ENCODE measurements at regions not wholly inside any gene's neighbourhood (a gene's known extent, or its start where the extent isn't known, plus 50 kb on each side); places are given as distances from the start of the nearest gene placed in this dataset.
"Not testable (repeated sequence)": the region's sequence is repeated elsewhere in the genome, so short reads cannot be mapped to it uniquely, and the experiment has no call there.

DNA sequence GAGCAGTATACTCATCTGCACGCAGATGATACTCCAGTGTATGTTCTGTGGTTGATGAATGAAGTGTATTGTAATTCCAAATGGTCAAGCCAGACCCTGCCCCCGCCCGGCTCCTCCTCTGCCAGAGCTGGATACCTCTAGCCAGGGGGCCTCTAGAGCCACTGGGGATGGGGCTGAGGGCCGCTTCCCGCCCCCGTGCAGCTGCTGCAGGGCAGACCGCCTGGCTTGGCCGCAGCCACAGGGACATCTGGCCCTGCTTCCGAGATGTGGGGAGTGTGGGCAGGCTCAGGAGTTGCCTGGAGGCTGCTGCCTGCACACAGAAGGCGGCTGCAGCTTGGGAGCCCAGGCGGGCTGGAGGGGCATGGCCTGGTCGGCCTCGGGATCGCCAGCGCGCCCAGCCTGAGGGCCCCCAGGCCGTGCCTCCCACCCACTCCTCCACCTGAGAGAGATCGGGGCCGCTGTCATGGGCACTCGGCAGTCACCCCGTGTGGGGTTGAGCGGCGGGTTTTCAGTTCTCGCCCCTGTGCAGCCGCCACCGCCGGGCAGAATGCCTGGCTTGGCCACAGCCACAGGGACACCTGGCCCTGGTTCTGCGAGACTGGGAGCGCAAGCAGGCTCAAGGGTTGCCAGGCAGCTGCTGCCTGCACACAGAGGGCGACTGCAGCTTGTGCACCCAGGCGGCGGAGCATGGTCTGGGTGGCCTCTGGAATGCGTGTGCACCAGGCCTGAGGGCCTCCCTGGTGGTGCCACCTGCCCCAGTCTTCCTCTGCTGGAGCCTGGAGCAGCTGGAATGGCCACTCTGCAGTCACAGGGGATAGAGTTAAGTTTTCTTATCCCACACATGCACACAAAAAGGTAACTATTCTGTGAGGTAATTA is 1643.7 kb downstream of the SPATA31A7 start:
- DNase-seq: not testable (repeated sequence)

- DNase-seq: not testable (repeated sequence)
Observed at GRCh38 chr9:62837254-62837911, 1647.5 kb downstream of the SPATA31A7 start.

DNA sequence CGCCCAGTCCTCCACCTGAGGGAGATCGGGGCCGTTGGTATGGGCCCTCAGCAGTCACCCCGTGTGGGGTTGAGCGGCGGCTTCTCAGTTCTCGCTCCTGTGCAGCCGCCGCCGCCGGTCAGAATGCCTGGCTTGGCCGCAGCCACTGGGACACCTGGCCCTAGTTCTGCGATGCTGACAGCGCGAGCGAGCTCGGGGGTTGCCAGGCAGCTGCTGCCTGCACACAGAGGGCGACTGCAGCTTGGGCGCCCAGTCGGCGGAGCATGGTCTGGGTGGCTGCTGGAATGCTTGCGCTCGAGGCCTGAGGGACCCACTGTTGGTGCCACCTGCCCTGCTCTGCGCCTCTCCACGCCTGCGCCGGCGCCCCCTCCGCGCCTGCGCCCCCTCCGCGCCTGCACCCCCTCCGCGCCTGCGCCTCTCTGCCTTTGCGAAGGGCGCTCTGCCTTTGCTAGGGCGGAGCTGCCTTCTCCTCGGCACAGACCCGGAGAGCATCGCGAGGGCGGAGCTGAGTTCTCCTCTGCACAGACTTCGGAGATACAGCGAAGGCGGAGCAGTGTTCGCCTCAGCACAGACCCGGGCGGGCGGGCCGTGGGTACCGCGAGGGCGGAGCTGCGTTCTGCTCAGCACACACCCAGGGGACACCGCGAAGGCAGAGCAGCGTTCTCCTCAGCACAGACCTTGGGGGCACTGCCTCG is 1648.3 kb downstream of the SPATA31A7 start:
- peak; percentile 62 for DNase-seq

DNA sequence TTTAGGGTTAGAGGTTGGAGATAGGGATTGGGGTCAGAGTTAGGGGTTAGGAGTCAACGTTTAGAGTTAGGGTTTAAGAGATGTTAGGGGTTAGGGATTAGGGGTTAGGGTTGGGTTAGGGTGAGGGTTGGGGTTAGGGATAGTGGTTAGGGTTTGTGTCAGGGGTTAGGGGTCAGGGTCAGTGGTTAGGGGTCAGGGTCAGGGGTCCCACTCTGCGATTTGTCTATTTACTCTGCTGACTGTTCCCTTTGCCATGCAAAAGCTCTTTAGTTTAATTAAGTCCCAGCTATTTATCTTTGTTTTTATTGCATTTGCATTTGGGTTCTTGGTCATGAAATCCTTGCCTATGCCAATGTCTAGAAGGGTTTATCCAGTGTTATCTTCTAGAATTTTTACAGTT is 1649.3 kb downstream of the SPATA31A7 start:
- DNase-seq: not testable (repeated sequence)

- DNase-seq: not testable (repeated sequence)
Observed at GRCh38 chr9:62843145-62843544, 1653.3 kb downstream of the SPATA31A7 start.

- not testable (repeated sequence) for DNase-seq
Observed at GRCh38 chr9:62843706-62844290, 1654.0 kb downstream of the SPATA31A7 start.

DNA sequence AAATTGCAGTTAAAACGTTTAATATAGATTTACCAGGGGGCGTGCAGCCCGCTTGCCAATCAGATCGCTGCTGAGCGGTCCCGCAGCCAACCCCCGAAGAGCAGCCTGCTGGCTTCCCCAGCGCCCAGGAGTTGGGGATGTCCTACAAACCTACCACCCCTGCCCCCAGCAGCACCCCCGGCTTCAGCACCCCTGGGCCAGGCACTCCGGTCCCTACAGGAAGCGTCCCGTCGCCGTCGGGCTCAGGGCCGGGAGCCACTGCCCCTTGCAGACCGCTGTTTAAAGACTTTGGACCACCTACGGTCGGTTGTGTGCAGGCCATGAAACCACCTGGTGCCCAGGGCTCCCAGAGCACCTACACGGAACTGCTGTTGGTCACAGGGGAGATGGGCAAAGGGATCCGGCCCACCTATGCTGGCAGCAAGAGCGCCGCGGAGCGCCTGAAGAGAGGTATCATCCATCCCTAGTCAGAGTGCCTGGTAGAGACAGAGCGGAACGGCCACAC is 1654.9 kb downstream of the SPATA31A7 start:
- not testable (repeated sequence) for DNase-seq

GRCh38 chr9:62848258-62848657 is 1658.4 kb downstream of the SPATA31A7 start:
- DNase-seq: not testable (repeated sequence)

DNA sequence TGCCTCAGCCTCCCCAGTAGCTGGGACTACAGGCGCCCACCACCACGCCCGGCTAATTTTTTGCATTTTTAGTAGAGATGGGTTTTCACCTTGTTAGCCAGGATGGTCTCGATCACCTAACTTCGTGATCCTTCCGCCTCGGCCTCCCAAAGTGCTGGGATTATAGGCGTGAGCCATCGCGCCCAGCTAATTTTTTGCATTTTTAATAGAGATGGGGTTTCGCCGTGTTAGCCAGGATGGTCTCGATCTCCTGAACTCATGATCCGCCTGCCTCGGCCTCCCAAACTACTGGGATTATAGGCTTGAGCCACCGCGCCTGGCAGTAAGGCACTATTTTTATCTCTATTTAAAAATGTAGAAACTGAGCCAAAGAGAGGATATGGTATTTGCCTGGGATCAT is 1660.2 kb downstream of the SPATA31A7 start:
- not testable (repeated sequence) for DNase-seq

DNA sequence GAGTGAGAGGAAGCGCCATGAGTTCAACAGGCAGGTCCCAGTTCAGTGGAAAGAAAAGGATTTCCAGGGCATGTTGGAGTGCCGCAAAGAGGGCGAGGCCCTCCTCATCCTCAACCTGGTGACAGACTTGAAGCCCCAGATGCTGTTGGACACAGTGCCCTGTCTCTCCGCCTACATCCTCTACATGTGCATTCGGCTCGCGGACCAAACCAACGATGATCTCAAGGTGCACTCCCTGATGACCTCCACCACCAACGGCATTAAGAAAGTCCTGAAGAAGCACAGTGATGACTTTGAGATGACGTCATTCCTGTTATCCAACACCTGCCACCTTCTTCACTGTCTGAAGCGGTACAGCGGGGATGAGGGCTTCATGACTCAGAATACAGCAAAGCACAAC is 1667.4 kb downstream of the SPATA31A7 start:
- DNase-seq: not testable (repeated sequence)

DNA sequence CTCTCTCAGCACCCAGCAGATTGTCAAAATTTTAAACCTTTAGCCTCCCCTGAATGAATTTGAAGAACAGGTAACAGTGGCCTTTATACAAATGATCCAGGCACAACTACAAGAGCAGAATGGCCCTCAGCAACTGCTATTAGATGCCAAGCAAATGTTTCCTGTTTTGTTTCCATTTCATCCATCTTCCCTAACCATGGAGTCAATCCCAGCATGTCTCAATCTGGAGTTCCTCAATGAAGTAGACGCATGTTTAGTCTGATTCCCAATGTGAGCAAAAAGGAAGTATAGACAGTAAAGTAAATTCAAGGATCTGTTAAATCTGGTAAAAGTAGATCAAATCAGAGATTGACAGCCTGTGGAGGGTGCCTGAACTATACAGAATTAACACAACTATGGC is 1668.4 kb downstream of the SPATA31A7 start:
- DNase-seq: not testable (repeated sequence)

DNA sequence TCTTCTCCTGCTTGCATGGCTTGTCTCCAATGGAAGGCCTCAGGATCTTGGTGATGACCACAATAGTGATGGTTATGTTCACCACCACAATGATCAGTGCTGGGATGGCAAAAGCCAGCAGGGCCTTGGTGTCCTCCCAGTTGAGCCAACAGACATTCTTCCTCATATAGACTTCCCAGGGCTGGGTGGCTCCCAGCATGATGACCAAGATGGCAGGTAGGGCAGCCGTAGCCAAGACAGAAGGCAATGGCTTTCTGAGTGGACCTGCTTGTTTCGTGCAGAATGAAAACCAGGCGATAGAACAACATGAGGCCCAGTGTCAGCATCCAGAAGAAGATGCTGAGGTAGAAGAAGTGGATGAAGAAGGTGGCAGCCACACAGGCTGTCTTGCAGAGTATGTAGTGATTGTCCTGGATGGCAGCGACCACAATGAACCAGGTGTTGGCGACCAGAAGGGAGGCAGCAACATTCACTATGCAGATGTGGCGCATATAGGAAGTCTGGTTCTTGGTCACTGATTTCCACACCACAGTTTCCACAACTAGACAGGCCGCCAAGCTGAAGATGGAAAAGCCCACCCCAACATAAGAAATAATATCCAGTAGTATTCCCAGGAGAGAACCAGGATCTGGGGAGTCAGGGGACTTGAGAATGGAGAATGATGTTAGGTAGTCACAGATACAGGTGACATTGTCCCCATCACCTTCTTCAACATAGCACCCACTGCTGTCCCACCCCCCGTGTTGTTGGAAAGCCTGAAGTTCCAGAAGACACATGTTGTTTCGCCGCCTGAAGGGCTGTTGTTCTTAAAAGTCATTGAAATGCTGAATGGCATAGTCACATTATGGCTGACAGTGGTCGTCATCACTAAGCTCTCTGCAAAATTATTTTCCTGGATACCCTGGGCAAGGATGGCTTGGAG is 1671.4 kb downstream of the SPATA31A7 start:
- DNase-seq: not testable (repeated sequence)

DNA sequence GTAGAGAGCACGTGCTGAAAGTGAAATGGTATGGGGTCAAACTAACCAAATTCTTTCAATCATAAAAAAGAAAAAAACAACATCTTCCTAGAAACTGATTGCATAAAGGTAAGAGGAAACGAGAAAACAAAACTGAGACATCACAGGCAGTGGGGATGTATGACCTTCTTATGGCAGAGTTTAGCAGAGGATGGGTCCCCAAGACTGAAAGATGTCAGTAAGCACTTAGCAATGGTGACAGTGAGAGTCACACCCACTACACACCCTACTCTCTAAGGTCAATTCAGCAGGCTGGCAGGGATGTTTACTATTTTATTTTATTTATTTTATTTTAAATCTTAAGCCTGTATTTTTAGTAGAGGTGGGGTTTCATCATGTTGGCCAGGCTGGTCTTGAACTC is 1672.3 kb downstream of the SPATA31A7 start:
- not testable (repeated sequence) for DNase-seq

- not testable (repeated sequence) for DNase-seq
Observed at GRCh38 chr9:62863319-62863718, 1673.5 kb downstream of the SPATA31A7 start.

- DNase-seq: not testable (repeated sequence)
Observed at GRCh38 chr9:62863867-62864266, 1674.0 kb downstream of the SPATA31A7 start.

DNA sequence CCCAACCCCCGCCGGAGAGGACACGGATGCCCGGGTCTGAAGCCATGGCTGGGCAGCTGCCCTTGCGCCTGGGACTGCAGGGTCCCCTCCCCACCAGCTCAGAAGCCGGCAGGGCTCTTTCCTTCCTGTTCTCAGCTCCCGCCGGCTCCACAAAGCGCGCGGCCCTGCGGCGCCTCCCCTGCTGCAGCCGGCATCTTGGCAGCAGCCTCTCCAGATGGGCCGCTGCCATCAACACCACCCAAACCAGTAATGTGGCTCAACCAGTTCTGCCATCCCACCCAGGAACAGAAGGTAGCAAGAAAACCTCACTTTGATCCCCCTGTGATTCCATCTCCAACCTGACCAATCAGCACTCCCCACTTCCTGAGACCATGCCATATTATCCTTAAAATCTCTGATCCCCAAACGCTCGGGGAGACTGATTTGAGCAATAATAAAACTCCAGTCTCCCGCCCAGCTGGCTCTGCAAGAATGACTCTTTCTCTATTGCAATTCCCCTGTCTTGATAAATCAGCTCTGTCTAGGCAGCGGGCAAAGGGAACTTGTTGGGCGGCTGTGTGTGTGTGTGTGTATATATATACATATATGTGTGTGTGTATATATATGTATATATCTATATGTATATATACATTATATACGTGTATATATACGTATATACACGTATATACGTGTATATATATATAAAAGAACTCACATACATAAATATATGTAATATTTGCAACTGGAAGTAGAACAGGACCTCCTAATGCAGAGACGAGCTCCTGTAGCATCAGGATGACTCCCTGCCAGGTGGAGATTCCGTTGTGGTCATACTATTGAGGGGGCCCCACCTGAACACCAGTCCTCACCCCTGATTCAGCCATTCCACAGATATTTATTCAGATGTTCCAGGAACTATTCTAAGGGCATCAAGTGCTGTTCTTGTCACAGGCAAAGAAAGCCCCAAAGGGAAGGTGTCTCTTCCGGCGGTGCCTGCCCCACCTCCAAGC is 1674.9 kb downstream of the SPATA31A7 start:
- DNase-seq: peak; percentile 52

GRCh38 chr9:62869061-62869460 is 1679.2 kb downstream of the SPATA31A7 start:
- DNase-seq: not testable (repeated sequence)

- not testable (repeated sequence) for DNase-seq
Observed at GRCh38 chr9:62871765-62872164, 1681.9 kb downstream of the SPATA31A7 start.

GRCh38 chr9:62874213-62874612 is 1684.4 kb downstream of the SPATA31A7 start:
- not testable (repeated sequence) for DNase-seq

Measured in renal pelvis (tissue), 1 donor.